ENCODE measurements at regions not wholly inside any gene's neighbourhood (a gene's known extent, or its start where the extent isn't known, plus 50 kb on each side); places are given as distances from the start of the nearest gene placed in this dataset.

- no peak for DNase-seq (ENCODE audit: low spot score)
Measured at GRCh38 chr2:139946690-139947089, 1166.5 kb upstream of the NXPH2 start.

GRCh38 chr2:139940686-139941085 is 1160.5 kb upstream of the NXPH2 start:
- DNase-seq (ENCODE audit: low spot score), result no peak

- DNase-seq (ENCODE audit: low spot score), result no peak
Measured at GRCh38 chr2:139925903-139926302, 1145.7 kb upstream of the NXPH2 start.

GRCh38 chr2:139924070-139924469 is 1143.9 kb upstream of the NXPH2 start:
- no peak for DNase-seq (ENCODE audit: low spot score)

GRCh38 chr2:139918982-139919381 is 1138.8 kb upstream of the NXPH2 start:
- DNase-seq (ENCODE audit: low spot score), result no peak

GRCh38 chr2:139917690-139918384 is 1137.6 kb upstream of the NXPH2 start:
- DNase-seq (ENCODE audit: low spot score), result no peak

- no peak for DNase-seq (ENCODE audit: low spot score)
Measured at GRCh38 chr2:139916822-139917221, 1136.6 kb upstream of the NXPH2 start.

GRCh38 chr2:139911160-139911559 is 1131.0 kb upstream of the NXPH2 start:
- DNase-seq (ENCODE audit: low spot score), result no peak

GRCh38 chr2:139909136-139909535 is 1128.9 kb upstream of the NXPH2 start:
- DNase-seq (ENCODE audit: low spot score), result no peak

GRCh38 chr2:139905624-139906023 is 1125.4 kb upstream of the NXPH2 start:
- DNase-seq (ENCODE audit: low spot score), result no peak

GRCh38 chr2:139891636-139892035 is 1111.4 kb upstream of the NXPH2 start:
- DNase-seq (ENCODE audit: low spot score), result no peak

GRCh38 chr2:139885921-139886498 is 1105.8 kb upstream of the NXPH2 start:
- no peak for DNase-seq (ENCODE audit: low spot score)

GRCh38 chr2:139876964-139877363 is 1096.8 kb upstream of the NXPH2 start:
- DNase-seq (ENCODE audit: low spot score), result no peak

GRCh38 chr2:139876321-139876720 is 1096.1 kb upstream of the NXPH2 start:
- DNase-seq (ENCODE audit: low spot score), result no peak

- DNase-seq (ENCODE audit: low spot score), result no peak
Measured at GRCh38 chr2:139872503-139872902, 1092.3 kb upstream of the NXPH2 start.

- no peak for DNase-seq (ENCODE audit: low spot score)
Measured at GRCh38 chr2:139872032-139872431, 1091.8 kb upstream of the NXPH2 start.

GRCh38 chr2:139867601-139868226 is 1087.5 kb upstream of the NXPH2 start:
- DNase-seq (ENCODE audit: low spot score), result no peak

GRCh38 chr2:139864821-139865302 is 1084.7 kb upstream of the NXPH2 start:
- no peak for DNase-seq (ENCODE audit: low spot score)

- DNase-seq (ENCODE audit: low spot score), result no peak
Measured at GRCh38 chr2:139854769-139855483, 1074.7 kb upstream of the NXPH2 start.

- DNase-seq (ENCODE audit: low spot score), result no peak
Measured at GRCh38 chr2:139850254-139850890, 1070.2 kb upstream of the NXPH2 start.

- no peak for DNase-seq (ENCODE audit: low spot score)
Measured at GRCh38 chr2:139836769-139837168, 1056.6 kb upstream of the NXPH2 start.

GRCh38 chr2:139835101-139835500 is 1054.9 kb upstream of the NXPH2 start:
- no peak for DNase-seq (ENCODE audit: low spot score)
